ENCODE measurements at regions not wholly inside any gene's neighbourhood (a gene's known extent, or its start where the extent isn't known, plus 50 kb on each side); places are given as distances from the start of the nearest gene placed in this dataset.

- DNase-seq (ENCODE audit: low read depth in 2 of 2) = no peak
Observed at GRCh38 chr12:130216031-130216430, 53.8 kb downstream of the FZD10 start.

GRCh38 chr12:130218682-130219081 is 56.4 kb downstream of the FZD10 start:
- no peak for DNase-seq (ENCODE audit: low read depth in 2 of 2)

DNA sequence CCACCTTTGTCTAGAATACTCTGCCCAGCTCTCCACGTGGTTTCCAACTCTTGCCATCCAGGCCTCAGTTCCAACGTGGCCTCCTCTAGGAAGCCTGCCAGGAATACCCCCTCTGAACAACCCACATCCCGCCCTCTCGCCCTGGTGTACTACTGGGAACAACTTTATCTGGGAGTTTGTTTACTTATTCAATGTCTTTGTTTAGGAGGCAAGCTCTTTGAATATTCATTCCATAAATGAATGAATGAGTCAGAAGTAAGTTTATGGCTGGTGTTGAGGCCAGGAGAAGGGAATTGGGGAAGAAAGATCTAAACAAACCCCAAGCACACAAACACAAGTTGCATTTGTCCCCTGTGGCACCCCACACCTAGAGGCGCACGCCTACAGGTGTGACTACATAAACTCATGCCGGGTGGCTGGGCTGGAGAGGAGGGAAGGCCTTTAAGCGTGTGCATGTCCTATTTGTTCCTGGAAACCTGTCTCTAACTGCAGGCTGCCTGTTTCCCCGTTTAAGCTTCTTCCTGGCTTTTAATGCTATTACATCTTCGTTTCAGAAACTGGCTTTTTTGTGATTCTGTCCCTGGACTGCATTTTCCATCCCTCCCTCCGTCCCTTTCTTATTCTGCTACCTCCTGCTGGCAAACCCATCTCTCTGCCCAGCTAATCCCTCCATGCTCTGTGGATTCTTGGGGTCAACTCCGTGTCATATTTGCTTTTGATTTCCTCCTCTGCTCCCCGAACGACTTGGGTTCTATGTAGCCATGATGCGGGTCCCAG is 57.9 kb downstream of the FZD10 start:
- no peak for DNase-seq (ENCODE audit: low read depth in 2 of 2)

- no peak for DNase-seq (ENCODE audit: low read depth in 2 of 2)
Observed at GRCh38 chr12:130220706-130221100, 58.4 kb downstream of the FZD10 start.

DNA sequence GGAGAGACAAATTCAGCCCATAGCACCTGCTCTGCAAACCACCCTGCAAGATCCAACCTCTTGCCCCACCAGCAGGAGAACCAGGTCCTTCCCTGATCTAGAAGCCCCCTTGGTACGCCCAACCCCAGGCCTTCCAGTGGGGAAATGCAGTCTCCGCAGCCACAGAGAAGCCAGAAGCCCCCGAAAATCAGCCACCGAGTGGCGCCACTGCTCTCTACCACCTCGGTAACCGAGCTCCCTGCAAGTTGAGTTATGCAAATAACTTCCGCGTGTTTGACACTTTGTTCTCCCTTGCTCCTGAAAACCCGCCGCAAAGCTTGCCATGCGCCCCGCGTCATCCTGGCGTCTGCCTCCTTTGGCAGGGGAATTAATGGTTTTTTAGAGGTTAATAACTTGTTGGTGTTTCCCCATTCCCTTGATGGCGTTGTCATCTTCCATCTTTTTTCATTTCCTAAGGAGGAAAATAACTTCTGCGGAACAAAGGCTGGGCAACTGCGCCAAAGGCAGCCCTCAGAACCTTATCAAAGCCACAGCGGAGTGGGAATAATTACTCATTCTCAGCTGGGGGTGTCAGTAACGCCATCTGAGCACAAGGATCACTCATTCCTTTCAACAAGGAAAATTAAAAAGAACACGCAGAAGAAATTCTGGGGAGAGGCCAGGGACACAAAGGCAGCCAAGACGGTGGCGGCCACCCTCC is 60.4 kb downstream of the FZD10 start:
- DNase-seq (ENCODE audit: low read depth in 2 of 2) = no peak

GRCh38 chr12:130223767-130224244 is 61.5 kb downstream of the FZD10 start:
- DNase-seq (ENCODE audit: low read depth in 2 of 2) = no peak

DNA sequence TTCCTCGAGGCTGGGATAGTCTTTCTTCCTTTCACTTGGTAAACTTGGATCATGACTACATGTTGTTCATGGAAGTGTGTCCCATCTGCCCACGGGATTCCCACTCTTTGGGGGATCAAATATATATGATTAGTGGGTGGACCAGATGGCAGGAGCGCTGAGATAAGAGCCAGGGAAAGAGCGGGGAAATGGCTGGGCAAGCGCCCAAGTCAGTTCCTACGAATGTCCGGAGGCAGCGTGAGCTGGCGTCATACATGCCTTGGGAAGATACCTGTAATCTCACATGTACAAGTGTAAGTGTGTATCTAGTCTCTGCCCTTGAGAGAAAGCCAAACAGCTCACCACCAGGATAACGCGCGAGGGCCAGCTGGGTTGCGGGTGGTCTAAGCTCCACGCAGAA is 62.3 kb downstream of the FZD10 start:
- DNase-seq (ENCODE audit: low read depth in 2 of 2) = no peak

- DNase-seq (ENCODE audit: low read depth in 2 of 2) = no peak
Observed at GRCh38 chr12:130225347-130225746, 63.1 kb downstream of the FZD10 start.

GRCh38 chr12:130226126-130226525 is 63.9 kb downstream of the FZD10 start:
- no peak for DNase-seq (ENCODE audit: low read depth in 2 of 2)

DNA sequence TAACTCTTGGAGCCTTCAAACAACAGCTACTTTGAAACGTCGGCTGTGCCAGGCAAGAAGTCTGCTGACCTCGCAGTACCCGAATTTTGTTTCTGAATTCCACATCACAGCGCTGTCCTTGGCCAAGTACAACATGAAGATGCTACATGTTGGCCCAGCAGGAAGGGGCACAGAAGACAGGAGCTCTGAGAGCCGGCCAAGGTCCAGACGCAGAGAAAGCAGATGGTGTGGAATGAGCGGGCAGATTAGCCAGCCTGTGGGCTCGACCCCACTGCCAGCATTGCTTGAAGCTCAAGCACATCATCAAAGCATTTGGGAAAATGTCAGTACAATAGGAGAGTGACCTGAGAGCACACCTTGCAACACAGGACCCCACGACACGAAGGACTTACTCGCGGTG is 64.5 kb downstream of the FZD10 start:
- DNase-seq (ENCODE audit: low read depth in 2 of 2) = no peak

- DNase-seq (ENCODE audit: low read depth in 2 of 2) = no peak
Observed at GRCh38 chr12:130227641-130228040, 65.4 kb downstream of the FZD10 start.

GRCh38 chr12:130236446-130236845 is 74.2 kb downstream of the FZD10 start:
- no peak for DNase-seq (ENCODE audit: low read depth in 2 of 2)

GRCh38 chr12:130240831-130241590 is 78.7 kb downstream of the FZD10 start:
- no peak for DNase-seq (ENCODE audit: low read depth in 2 of 2)

- DNase-seq (ENCODE audit: low read depth in 2 of 2) = no peak
Observed at GRCh38 chr12:130242506-130242905, 80.2 kb downstream of the FZD10 start.

DNA sequence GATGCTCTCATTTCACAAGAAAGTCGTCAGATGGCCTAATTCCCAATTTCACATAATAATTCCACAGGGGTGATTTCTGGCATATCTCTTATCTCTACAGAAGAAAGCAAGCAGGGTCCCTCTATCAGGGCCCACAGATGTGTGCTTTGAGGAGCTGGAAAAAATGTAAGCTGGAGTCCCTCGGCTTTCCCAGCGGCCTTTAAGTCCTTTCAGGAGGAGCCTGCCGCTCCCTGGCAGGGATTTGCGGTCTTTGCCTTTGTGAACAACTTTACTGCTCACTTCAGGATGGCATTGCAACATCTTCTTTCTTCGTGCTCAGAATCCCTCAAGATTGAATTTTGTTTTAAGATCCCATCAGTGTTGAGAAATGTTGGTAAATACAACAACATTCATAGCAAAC is 83.0 kb downstream of the FZD10 start:
- no peak for DNase-seq (ENCODE audit: low read depth in 2 of 2)

GRCh38 chr12:130246560-130246959 is 84.3 kb downstream of the FZD10 start:
- no peak for DNase-seq (ENCODE audit: low read depth in 2 of 2)

GRCh38 chr12:130247634-130248237 is 85.5 kb downstream of the FZD10 start:
- DNase-seq (ENCODE audit: low read depth in 2 of 2) = no peak

- no peak for DNase-seq (ENCODE audit: low read depth in 2 of 2)
Observed at GRCh38 chr12:130249376-130249775, 87.1 kb downstream of the FZD10 start.

GRCh38 chr12:130251236-130251780 is 86.4 kb upstream of the PIWIL1 start:
- no peak for DNase-seq (ENCODE audit: low read depth in 2 of 2)

DNA sequence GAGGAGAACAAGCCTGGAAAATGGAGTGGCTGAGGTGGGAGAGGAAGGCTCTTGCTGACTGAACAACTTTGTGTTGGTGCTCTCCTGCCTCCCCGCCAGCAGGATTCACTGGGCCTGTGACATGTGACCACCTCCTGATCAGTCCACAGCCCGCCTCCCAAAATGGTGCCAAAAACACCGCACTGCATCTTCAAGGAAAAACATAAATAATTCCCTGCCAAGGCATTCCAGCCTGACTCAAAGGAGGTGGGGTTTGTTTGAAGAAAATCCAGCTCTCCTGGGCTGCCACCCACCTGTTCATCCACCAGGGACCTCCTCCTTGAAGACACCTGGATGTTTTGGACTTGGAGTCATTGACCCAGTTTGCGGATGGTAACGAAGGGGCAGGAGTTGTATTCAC is 83.8 kb upstream of the PIWIL1 start:
- DNase-seq (ENCODE audit: low read depth in 2 of 2) = no peak

GRCh38 chr12:130254461-130255276 is 83.0 kb upstream of the PIWIL1 start:
- no peak for DNase-seq (ENCODE audit: low read depth in 2 of 2)

All from activated CD4-positive, alpha-beta T cell treated with anti-CD3 and anti-CD28 coated beads for 24 hours (primary cell).